ENCODE measurements at regions not wholly inside any gene's neighbourhood (a gene's known extent, or its start where the extent isn't known, plus 50 kb on each side); places are given as distances from the start of the nearest gene placed in this dataset.

DNA sequence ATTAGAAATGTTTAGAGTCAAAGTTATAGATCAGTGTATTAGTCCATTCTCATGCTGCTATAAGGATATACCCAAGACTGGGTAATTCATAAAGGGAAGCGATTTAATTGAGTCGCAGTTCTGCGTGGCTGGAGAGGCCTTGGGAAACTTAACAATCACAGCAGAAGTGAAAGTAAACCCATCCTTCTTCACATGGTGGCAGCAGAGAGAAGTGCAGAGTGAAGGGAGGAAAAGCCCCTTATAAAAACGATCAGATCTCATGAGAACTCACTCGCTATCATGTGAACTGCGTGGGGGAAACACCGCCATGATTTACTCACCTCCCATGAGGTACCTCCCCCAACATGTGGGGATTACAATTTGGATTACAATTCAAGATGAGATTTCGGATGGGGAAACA, 871.5 kb downstream of the DIPK2A start:
- no peak overlapping the region for H2BK20ac ChIP-seq (ENCODE audit: low read depth, low read length, poor library complexity, severe bottlenecking)

More for the DNA sequence above, 871.5 kb downstream of the DIPK2A start:
- Histone ChIP-seq H3K9ac (ENCODE audit: extremely low read depth, insufficient read length, low read length) (no peak overlapping the region), H3K23me2 (ENCODE audit: insufficient read length, low read depth, low read length, poor library complexity, severe bottlenecking) (no peaks in the 10 kb centered on the region), H4K5ac (ENCODE audit: insufficient read length, low read depth, low read length) (no peak overlapping the region), H2BK5ac (ENCODE audit: insufficient read length, low read length) (no peak overlapping the region), H3K79me2 (ENCODE audit: insufficient read depth, low read length) (no peaks in the 10 kb centered on the region), H3T11ph (ENCODE audit: low read length) (no peak overlapping the region), H3K4me1 (ENCODE audit: insufficient read depth, low read length) (no peaks in the 10 kb centered on the region), H3K79me1 (ENCODE audit: insufficient read depth, low read depth, low read length, poor library complexity, severe bottlenecking) (no peaks in the 10 kb centered on the region), H2AK5ac (ENCODE audit: insufficient read length, low read length) (no peak overlapping the region), H4K8ac (replicated peaks; ENCODE audit: insufficient read length, low read depth, low read length) (no peak overlapping the region), H4K20me1 (ENCODE audit: control insufficient read depth, insufficient read depth, insufficient read length) (no peaks in the 10 kb centered on the region), H3K14ac (ENCODE audit: insufficient read depth, low read length) (no peak overlapping the region), H3K4ac (ENCODE audit: low read depth, low read length) (no peak overlapping the region), H3K27ac (ENCODE audit: insufficient read length, low read depth, low read length) (no peak overlapping the region), H3K23ac (ENCODE audit: insufficient read length, low read depth, low read length) (no peak overlapping the region), H2BK15ac (ENCODE audit: low read depth, low read length) (no peak overlapping the region), H2AFZ (ENCODE audit: low read length) (no peak overlapping the region), H4K91ac (ENCODE audit: insufficient read length, low read depth, low read length) (no peak overlapping the region), H2BK120ac (ENCODE audit: low read depth, low read length, poor library complexity, severe bottlenecking) (no peak overlapping the region), H3K9me3 (ENCODE audit: control insufficient read depth, low read depth, low read length) (peaks cover 6% of the 10 kb centered on the region), H3K4me2 (ENCODE audit: insufficient read depth, insufficient read length, low read length) (no peak overlapping the region), H3K18ac (ENCODE audit: insufficient read length, low read depth, low read length) (no peak overlapping the region), H2BK12ac (ENCODE audit: insufficient read length, low read depth, low read length) (no peak overlapping the region), H3K56ac (ENCODE audit: insufficient read length, low read depth, low read length) (no peak overlapping the region), H3K27me3 (ENCODE audit: insufficient read depth, low read length) (no peaks in the 10 kb centered on the region)
- H3K4me3 Mint-ChIP-seq: no peak overlapping the region
- TF ChIP-seq, protein P1, sequence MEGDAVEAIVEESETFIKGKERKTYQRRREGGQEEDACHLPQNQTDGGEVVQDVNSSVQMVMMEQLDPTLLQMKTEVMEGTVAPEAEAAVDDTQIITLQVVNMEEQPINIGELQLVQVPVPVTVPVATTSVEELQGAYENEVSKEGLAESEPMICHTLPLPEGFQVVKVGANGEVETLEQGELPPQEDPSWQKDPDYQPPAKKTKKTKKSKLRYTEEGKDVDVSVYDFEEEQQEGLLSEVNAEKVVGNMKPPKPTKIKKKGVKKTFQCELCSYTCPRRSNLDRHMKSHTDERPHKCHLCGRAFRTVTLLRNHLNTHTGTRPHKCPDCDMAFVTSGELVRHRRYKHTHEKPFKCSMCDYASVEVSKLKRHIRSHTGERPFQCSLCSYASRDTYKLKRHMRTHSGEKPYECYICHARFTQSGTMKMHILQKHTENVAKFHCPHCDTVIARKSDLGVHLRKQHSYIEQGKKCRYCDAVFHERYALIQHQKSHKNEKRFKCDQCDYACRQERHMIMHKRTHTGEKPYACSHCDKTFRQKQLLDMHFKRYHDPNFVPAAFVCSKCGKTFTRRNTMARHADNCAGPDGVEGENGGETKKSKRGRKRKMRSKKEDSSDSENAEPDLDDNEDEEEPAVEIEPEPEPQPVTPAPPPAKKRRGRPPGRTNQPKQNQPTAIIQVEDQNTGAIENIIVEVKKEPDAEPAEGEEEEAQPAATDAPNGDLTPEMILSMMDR (conservative IDR thresholded peaks at IDR 0.05): peak; percentile 56
- H3K4me1 Mint-ChIP-seq: no peaks in the 10 kb centered on the region
- H3K27ac Mint-ChIP-seq: no peak overlapping the region
- DNase-seq: no peak
- peaks cover 12 to 17% of the 10 kb centered on the region in 2 experiments for H3K9me3 Mint-ChIP-seq
- WGBS (ENCODE audit: extremely low coverage, insufficient read length, low lambda C conversion rate): no CpG with 5 or more reads among the region's 8 CpGs
- no peaks in the 10 kb centered on the region for H3K27me3 Mint-ChIP-seq (ENCODE audit: low read depth)
- peaks cover 6 to 21% (median 9%) of the 10 kb centered on the region in 3 experiments; a peak in 5 of 7 replicates for H3K36me3 Mint-ChIP-seq (ENCODE audit: insufficient read depth in 1 of 3, low read depth in 3 of 3)

Data from H9 (cell line).